IMR-90 (cell line): ENCODE measurements at regions not wholly inside any gene's neighbourhood (a gene's known extent, or its start where the extent isn't known, plus 50 kb on each side); places are given as distances from the start of the nearest gene placed in this dataset.

Experiments used
- ATAC-seq: fragments of 200-7000 bp; cut with Tn5 transposase; 2 replicates; pipeline ENCODE4 v1.9.1; 2020; ENCODE audit warnings: low read depth, mild to moderate bottlenecking, moderate library complexity
- BruUV-seq: library from RNA; stranded (reverse); fragments of 400-500 nt; replicated peaks from 2 replicates; lab custom pipeline; 2021; lab: Mats Ljungman, UMichigan
- CTCF ChIA-PET: fragments of 300-600 bp; formaldehyde crosslinking; extraction: SDS; loops from one replicate; lab custom pipeline; 2021; ENCODE audit warnings: antibody characterized with exemption; lab: Yijun Ruan, JAX
- POLR2A ChIA-PET: fragments of 300-600 bp; sonication (Branson Sonifier 250); formaldehyde crosslinking; loops from one replicate; lab custom pipeline; 2022; ENCODE audit warnings: antibody characterized with exemption; ENCODE audit not compliant: unreplicated experiment; lab: Charles Lee
- DNase-seq: peaks from one replicate; pipeline ENCODE4 v3.0.0; 2013
- H2AFZ ChIP-seq: replicated peaks from 2 replicates; pipeline ENCODE3; 2013; ENCODE audit warnings: low read length, mild to moderate bottlenecking; ENCODE audit not compliant: poor library complexity
- H2AK5ac ChIP-seq: 2 replicates; pipeline ENCODE4 v1.6.1; 2013; ENCODE audit warnings: low read depth, low read length, inconsistent platforms
- H2AK9ac ChIP-seq: replicated peaks from 2 replicates; pipeline ENCODE3; 2013; ENCODE audit warnings: mild to moderate bottlenecking, low read depth, low read length, moderate library complexity; ENCODE audit not compliant: poor library complexity
- H2BK120ac ChIP-seq: 2 replicates; pipeline ENCODE4 v1.6.1; 2013; ENCODE audit warnings: low read depth, low read length, inconsistent platforms
- H2BK15ac ChIP-seq: 3 replicates; pipeline ENCODE4 v1.6.1; 2013; ENCODE audit warnings: low read depth, low read length, inconsistent platforms
- H2BK20ac ChIP-seq: 2 replicates; pipeline ENCODE4 v1.6.1; 2013; ENCODE audit warnings: low read depth, mild to moderate bottlenecking, inconsistent platforms, low read length, moderate library complexity
- H2BK5ac ChIP-seq: 2 replicates; pipeline ENCODE4 v1.6.1; 2013; ENCODE audit warnings: mild to moderate bottlenecking, low read depth, low read length, inconsistent platforms; ENCODE audit not compliant: poor library complexity, severe bottlenecking
- H3K14ac ChIP-seq: replicated peaks from 2 replicates; pipeline ENCODE4 v1.6.1; 2013; ENCODE audit warnings: low read depth, low read length, inconsistent platforms
- H3K18ac ChIP-seq: 2 replicates; pipeline ENCODE4 v1.6.1; 2013; ENCODE audit warnings: low read depth, low read length, control low read depth
- H3K23ac ChIP-seq: 2 replicates; pipeline ENCODE4 v1.6.1; 2013; ENCODE audit warnings: low read depth, low read length, inconsistent platforms
- H3K27ac ChIP-seq: 2 replicates; pipeline ENCODE4 v1.5.1; 2013; ENCODE audit warnings: mild to moderate bottlenecking, control low read depth, low read length; ENCODE audit not compliant: insufficient read depth
- H3K27me3 ChIP-seq: 2 replicates; pipeline ENCODE4 v1.6.1; 2013; ENCODE audit warnings: low read length; ENCODE audit not compliant: control insufficient read depth, insufficient read depth
- H3K36me3 ChIP-seq: 2 replicates; pipeline ENCODE4 v1.6.1; 2013; ENCODE audit warnings: low read length, mixed read lengths; ENCODE audit not compliant: control insufficient read depth, insufficient read depth
- H3K4ac ChIP-seq: 2 replicates; pipeline ENCODE4 v1.6.1; 2013; ENCODE audit warnings: low read depth, low read length, inconsistent platforms
- H3K4me1 ChIP-seq: 2 replicates; pipeline ENCODE4 v1.6.1; 2013; ENCODE audit warnings: low read length, mixed read lengths; ENCODE audit not compliant: control insufficient read depth, insufficient read depth
- H3K4me2 ChIP-seq: 2 replicates; pipeline ENCODE4 v1.6.1; 2013; ENCODE audit warnings: low read depth, mild to moderate bottlenecking, control low read depth, low read length, moderate library complexity
- H3K4me3 ChIP-seq: 2 replicates; pipeline ENCODE4 v1.5.1; 2013; ENCODE audit warnings: low read depth, mild to moderate bottlenecking, control low read depth, low read length, moderate library complexity; ENCODE audit not compliant: insufficient read depth
- H3K56ac ChIP-seq: 2 replicates; pipeline ENCODE4 v1.6.1; 2013; ENCODE audit warnings: low read length, inconsistent platforms; ENCODE audit not compliant: insufficient read depth; ENCODE audit errors: extremely low read depth
- H3K79me1 ChIP-seq, 2 experiments: 2 replicates each; pipeline ENCODE4 v1.6.1; 2013; ENCODE audit warnings: low read length in 2 of 2, inconsistent platforms in 1 of 2, low read depth in 1 of 2
- H3K9ac ChIP-seq: 2 replicates; pipeline ENCODE4 v1.6.1; 2013; ENCODE audit warnings: low read depth, low read length, control low read depth
- H3K9me1 ChIP-seq: 2 replicates; pipeline ENCODE4 v1.6.1; 2013; ENCODE audit warnings: low read length, inconsistent platforms; ENCODE audit not compliant: insufficient read depth
- H3K9me3 ChIP-seq: 2 replicates; pipeline ENCODE4 v1.6.1; 2013; ENCODE audit warnings: low read length; ENCODE audit not compliant: control insufficient read depth, insufficient read depth
- H4K20me1 ChIP-seq: 2 replicates; pipeline ENCODE4 v1.6.1; 2013; ENCODE audit warnings: low read length, inconsistent platforms; ENCODE audit not compliant: insufficient read depth
- H4K5ac ChIP-seq: 2 replicates; pipeline ENCODE4 v1.6.1; 2013; ENCODE audit warnings: mild to moderate bottlenecking, low read depth, low read length, control low read depth
- H4K8ac ChIP-seq, 2 experiments: 2 replicates each; pipeline ENCODE4 v1.6.1; 2013; ENCODE audit warnings: low read depth in 2 of 2, low read length in 2 of 2, control low read depth in 1 of 2, inconsistent platforms in 1 of 2
- H4K91ac ChIP-seq: 2 replicates; pipeline ENCODE4 v1.6.1; 2013; ENCODE audit warnings: low read depth, low read length, inconsistent platforms; ENCODE audit not compliant: insufficient read depth
- BHLHE40 ChIP-seq: fragments of 150-350 bp; IDR thresholded peaks from 2 replicates; pipeline ENCODE4 v1.6.1; 2016; ENCODE audit warnings: mild to moderate bottlenecking, low read depth, low read length
- CEBPB ChIP-seq: IDR thresholded peaks from 2 replicates; pipeline ENCODE4 v1.6.1; 2012; ENCODE audit warnings: low read depth, low read length, improper control_type of control experiment
- CHD1 ChIP-seq: IDR thresholded peaks from 2 replicates; pipeline ENCODE4 v1.6.1; 2012; ENCODE audit warnings: low read depth, low read length, improper control_type of control experiment
- CTCF ChIP-seq: conservative IDR thresholded peaks from 2 replicates; pipeline ENCODE4 v1.5.1; 2012; ENCODE audit warnings: mild to moderate bottlenecking, low read depth, low read length, improper control_type of control experiment
- FOS ChIP-seq: fragments of 150-350 bp; IDR thresholded peaks from 2 replicates; pipeline ENCODE4 v1.6.1; 2016; ENCODE audit warnings: low read depth, low read length
- MAFK ChIP-seq: IDR thresholded peaks from 2 replicates; pipeline ENCODE4 v1.6.1; 2012; ENCODE audit warnings: low read depth, low read length, improper control_type of control experiment
- MAZ ChIP-seq: IDR thresholded peaks from 2 replicates; pipeline ENCODE4 v1.6.1; 2012; ENCODE audit warnings: low read depth, mild to moderate bottlenecking, low read length, improper control_type of control experiment, moderate library complexity, borderline replicate concordance
- MXI1 ChIP-seq: IDR thresholded peaks from 2 replicates; pipeline ENCODE4 v1.6.1; 2012; ENCODE audit warnings: low read depth, mild to moderate bottlenecking, low read length, moderate library complexity, borderline replicate concordance
- NFE2L2 ChIP-seq: fragments of 150-350 bp; IDR thresholded peaks from 2 replicates; pipeline ENCODE4 v1.6.1; 2016; ENCODE audit warnings: low read depth, mild to moderate bottlenecking, low read length
- POLR2A ChIP-seq: IDR thresholded peaks from 2 replicates; pipeline ENCODE4 v1.6.1; 2012; ENCODE audit warnings: mild to moderate bottlenecking, low read depth, low read length
- RAD21 ChIP-seq: IDR thresholded peaks from 2 replicates; pipeline ENCODE4 v1.6.1; 2012; ENCODE audit warnings: low read length, improper control_type of control experiment
- RCOR1 ChIP-seq: IDR thresholded peaks from 2 replicates; pipeline ENCODE4 v1.6.1; 2012; ENCODE audit warnings: mild to moderate bottlenecking, low read length, improper control_type of control experiment; ENCODE audit not compliant: insufficient replicate concordance
- RFX5 ChIP-seq: IDR thresholded peaks from 2 replicates; pipeline ENCODE4 v1.8.0; 2012; ENCODE audit warnings: low read depth, mild to moderate bottlenecking, low read length, moderate library complexity
- SMC3 ChIP-seq: fragments of 150-350 bp; IDR thresholded peaks from 2 replicates; pipeline ENCODE4 v1.6.1; 2016; ENCODE audit warnings: low read depth, mild to moderate bottlenecking, antibody characterized with exemption, low read length, moderate library complexity
- WGBS, 2 experiments: methylation state at CpG; one replicate each; pipeline versions ENCODE4 v1.1.5 to v1.1.7; 2013; ENCODE audit warnings: missing lambda C conversion rate in 2 of 2; ENCODE audit not compliant: insufficient read length in 1 of 2; ENCODE audit errors: extremely low coverage in 2 of 2; 5-methylcytosine and 5-hydroxymethylcytosine counted together
- dilution Hi-C: fragments of 300-500 bp; cut with HindIII; formaldehyde crosslinking; loops from one replicate; pipeline ENCODE4 v1.14.3; 2018; ENCODE audit warnings: low sequenced_read_pairs; ENCODE audit not compliant: unreplicated experiment
- in situ Hi-C: fragments of 300-500 bp; cut with MboI; formaldehyde crosslinking; loops from 3 replicates; pipeline ENCODE4 v1.14.3; 2019; ENCODE audit warnings: low sequenced_read_pairs, inconsistent platforms, mixed read lengths
- intact Hi-C: fragments of 100-400 bp; cut with micrococcal nuclease; formaldehyde crosslinking; loops from 2 replicates; pipeline ENCODE4 v1.10.0; 2022
- TF ChIP-seq, protein P1 (sequence below): fragments of 150-350 bp; IDR thresholded peaks from 2 replicates; pipeline ENCODE4 v1.6.1; 2016; ENCODE audit warnings: low read depth, mild to moderate bottlenecking, low read length, moderate library complexity, borderline replicate concordance
- TF ChIP-seq, protein P2 (sequence below): fragments of 150-350 bp; IDR thresholded peaks from 2 replicates; pipeline ENCODE4 v1.6.1; 2017; ENCODE audit warnings: mild to moderate bottlenecking, antibody characterized with exemption, low read length, low read depth

GRCh38 chr12:87520968-87521367 is 508.2 kb downstream of the C12orf50 start:
- WGBS, 2 experiments: no CpG with 5 or more reads among the region's 2 CpGs
- no peak for ATAC-seq
- no peaks in the 10 kb centered on the region for H3K9me1 ChIP-seq
- H2BK15ac ChIP-seq: no peak overlapping the region
- ChIA-PET CTCF (interaction anchor here (0.5 to 1.2 kb wide), 2 partner anchors 8 to 272 kb away, joined by 3 to 5 read pairs; no protein-coding TSS in a partner anchor), POLR2A (interaction anchor here (0.5 kb wide), 1 partner anchor 276 kb away, joined by 6 read pairs; no protein-coding TSS in a partner anchor)
- no peaks in the 10 kb centered on the region for H3K4me1 ChIP-seq
- H3K14ac ChIP-seq: no peak overlapping the region
- H3K79me1 ChIP-seq: no peaks in the 10 kb centered on the region
- H3K23ac ChIP-seq: no peak overlapping the region
- no peaks in the 10 kb centered on the region for H3K27me3 ChIP-seq
- no peaks in the 10 kb centered on the region for H4K20me1 ChIP-seq
- in situ Hi-C loops: no loop called here
- H3K9me3 ChIP-seq: no peaks in the 10 kb centered on the region
- no peak overlapping the region for H4K8ac ChIP-seq
- no peak overlapping the region for H2BK120ac ChIP-seq
- no peak overlapping the region for H3K56ac ChIP-seq
- H3K18ac ChIP-seq: no peak overlapping the region
- no peak overlapping the region for H2BK20ac ChIP-seq
- no peak overlapping the region for H3K27ac ChIP-seq
- no peak overlapping the region for H2AK9ac ChIP-seq
- BruUV-seq: no TSS peak
- no peak overlapping the region for H3K4me3 ChIP-seq
- no peak overlapping the region for H2AK5ac ChIP-seq
- no peak overlapping the region for H2BK5ac ChIP-seq
- intact Hi-C loops: no loop called here
- no peak overlapping the region for H3K4ac ChIP-seq
- no peak for DNase-seq
- no peak overlapping the region for H2AFZ ChIP-seq
- H4K5ac ChIP-seq: no peak overlapping the region
- TF ChIP-seq, protein P1, sequence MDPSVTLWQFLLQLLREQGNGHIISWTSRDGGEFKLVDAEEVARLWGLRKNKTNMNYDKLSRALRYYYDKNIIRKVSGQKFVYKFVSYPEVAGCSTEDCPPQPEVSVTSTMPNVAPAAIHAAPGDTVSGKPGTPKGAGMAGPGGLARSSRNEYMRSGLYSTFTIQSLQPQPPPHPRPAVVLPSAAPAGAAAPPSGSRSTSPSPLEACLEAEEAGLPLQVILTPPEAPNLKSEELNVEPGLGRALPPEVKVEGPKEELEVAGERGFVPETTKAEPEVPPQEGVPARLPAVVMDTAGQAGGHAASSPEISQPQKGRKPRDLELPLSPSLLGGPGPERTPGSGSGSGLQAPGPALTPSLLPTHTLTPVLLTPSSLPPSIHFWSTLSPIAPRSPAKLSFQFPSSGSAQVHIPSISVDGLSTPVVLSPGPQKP: no peak
- TF ChIP-seq CEBPB (no peak), BHLHE40 (no peak), RAD21 (no peak), SMC3 (no peak), FOS (no peak), MAFK (no peak), NFE2L2 (no peak), CTCF (no peak), MXI1 (no peak), RFX5 (no peak), POLR2A (no peak), MAZ (no peak), CHD1 (no peak), RCOR1 (no peak)
- TF ChIP-seq, protein P2, sequence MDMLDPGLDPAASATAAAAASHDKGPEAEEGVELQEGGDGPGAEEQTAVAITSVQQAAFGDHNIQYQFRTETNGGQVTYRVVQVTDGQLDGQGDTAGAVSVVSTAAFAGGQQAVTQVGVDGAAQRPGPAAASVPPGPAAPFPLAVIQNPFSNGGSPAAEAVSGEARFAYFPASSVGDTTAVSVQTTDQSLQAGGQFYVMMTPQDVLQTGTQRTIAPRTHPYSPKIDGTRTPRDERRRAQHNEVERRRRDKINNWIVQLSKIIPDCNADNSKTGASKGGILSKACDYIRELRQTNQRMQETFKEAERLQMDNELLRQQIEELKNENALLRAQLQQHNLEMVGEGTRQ: no peak
- no peak overlapping the region for H4K91ac ChIP-seq
- no peaks in the 10 kb centered on the region for H3K36me3 ChIP-seq
- no peak overlapping the region for H3K9ac ChIP-seq
- H3K4me2 ChIP-seq: no peak overlapping the region
- dilution Hi-C loops: no loop called here
